ENCODE measurements at regions not wholly inside any gene's neighbourhood (a gene's known extent, or its start where the extent isn't known, plus 50 kb on each side); places are given as distances from the start of the nearest gene placed in this dataset.

DNA sequence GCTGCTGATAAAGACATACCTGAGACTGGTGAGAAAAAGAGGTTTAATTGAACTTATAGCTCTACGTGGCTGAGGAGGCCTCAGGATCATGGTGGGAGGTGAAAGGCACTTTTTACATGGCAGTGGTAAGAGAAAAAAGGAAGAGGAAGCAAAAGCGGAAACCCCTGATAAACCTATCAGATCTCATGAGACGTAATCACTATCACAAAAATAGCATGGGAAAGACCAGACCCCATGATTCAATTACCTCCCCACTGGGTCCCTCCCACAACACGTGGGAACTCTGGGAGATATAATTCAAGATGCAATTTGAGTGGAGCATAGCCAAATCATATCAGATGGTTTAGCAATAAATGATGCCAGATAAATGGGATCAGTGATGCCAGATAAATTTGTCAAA lies 892.0 kb upstream of the CELF2 start (continued):
- TF ChIP-seq, protein P1, sequence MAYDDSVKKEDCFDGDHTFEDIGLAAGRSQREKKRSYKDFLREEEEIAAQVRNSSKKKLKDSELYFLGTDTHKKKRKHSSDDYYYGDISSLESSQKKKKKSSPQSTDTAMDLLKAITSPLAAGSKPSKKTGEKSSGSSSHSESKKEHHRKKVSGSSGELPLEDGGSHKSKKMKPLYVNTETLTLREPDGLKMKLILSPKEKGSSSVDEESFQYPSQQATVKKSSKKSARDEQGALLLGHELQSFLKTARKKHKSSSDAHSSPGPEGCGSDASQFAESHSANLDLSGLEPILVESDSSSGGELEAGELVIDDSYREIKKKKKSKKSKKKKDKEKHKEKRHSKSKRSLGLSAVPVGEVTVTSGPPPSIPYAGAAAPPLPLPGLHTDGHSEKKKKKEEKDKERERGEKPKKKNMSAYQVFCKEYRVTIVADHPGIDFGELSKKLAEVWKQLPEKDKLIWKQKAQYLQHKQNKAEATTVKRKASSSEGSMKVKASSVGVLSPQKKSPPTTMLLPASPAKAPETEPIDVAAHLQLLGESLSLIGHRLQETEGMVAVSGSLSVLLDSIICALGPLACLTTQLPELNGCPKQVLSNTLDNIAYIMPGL (CRISPR knock-in tag; IDR thresholded peaks at IDR 0.05; ENCODE audit: borderline replicate concordance): no peak
- TF ChIP-seq NR3C1 (IDR thresholded peaks at IDR 0.05) (no peak), FOSB (CRISPR knock-in tag; IDR thresholded peaks at IDR 0.05) (no peak), ESRRA (IDR thresholded peaks at IDR 0.05; ENCODE audit: borderline replicate concordance, low read length) (no peak), MYC (IDR thresholded peaks at IDR 0.05; ENCODE audit: borderline replicate concordance, low read length) (no peak), EHF (CRISPR knock-in tag; IDR thresholded peaks at IDR 0.05) (no peak), PHF8 (IDR thresholded peaks at IDR 0.05; ENCODE audit: borderline replicate concordance, low read depth) (no peak)

DNA sequence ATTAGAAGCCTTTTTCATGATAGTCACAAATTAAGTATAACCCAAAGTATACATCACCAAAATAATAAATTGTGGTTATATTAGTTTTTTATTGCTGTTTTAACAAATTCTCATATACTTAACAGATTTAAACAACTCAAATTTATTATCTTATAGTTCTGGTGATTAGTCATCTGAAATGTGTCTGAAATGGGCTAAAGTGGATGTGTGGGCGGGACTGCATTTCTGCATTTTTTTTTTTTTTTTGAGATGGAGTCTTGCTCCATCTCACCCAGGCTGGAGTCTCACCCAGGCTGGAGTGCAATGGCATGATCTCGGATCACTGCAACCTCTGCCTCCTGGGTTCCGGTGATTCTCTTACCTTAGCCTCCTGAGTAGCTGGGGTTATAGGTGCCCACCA lies 891.5 kb upstream of the CELF2 start:
- H3K9me3 ChIP-seq: no peaks in the 10 kb centered on the region
- ATAC-seq: no peak
- no peak overlapping the region for H3K4me3 ChIP-seq
- H3K4me1 ChIP-seq: no peaks in the 10 kb centered on the region
- TF ChIP-seq MAZ (IDR thresholded peaks at IDR 0.05; ENCODE audit: borderline replicate concordance, low read depth, low read length) (no peak), RAD21 (conservative IDR thresholded peaks at IDR 0.05 in 1 of 2, IDR thresholded peaks at IDR 0.05 in 1 of 2) (no peak), HOXA7 (CRISPR knock-in tag; IDR thresholded peaks at IDR 0.05) (no peak), JUNB (IDR thresholded peaks at IDR 0.05) (no peak), FOSL2 (IDR thresholded peaks at IDR 0.05) (no peak), FOSL2 (CRISPR knock-in tag; IDR thresholded peaks at IDR 0.05) (no peak), ZNF302 (CRISPR knock-in tag; IDR thresholded peaks at IDR 0.05) (no peak), ZC3H11A (IDR thresholded peaks at IDR 0.05) (no peak), NFE2L2 (conservative IDR thresholded peaks at IDR 0.05; ENCODE audit: low read length) (no peak), KDM1A (IDR thresholded peaks at IDR 0.05; ENCODE audit: low read depth) (no peak), NPAS2 (CRISPR knock-in tag; IDR thresholded peaks at IDR 0.05; ENCODE audit: borderline replicate concordance) (no peak), HDAC2 (IDR thresholded peaks at IDR 0.05) (no peak), POLR2A (IDR thresholded peaks at IDR 0.05; ENCODE audit: low read length) (no peak), POLR2AphosphoS2 (conservative IDR thresholded peaks at IDR 0.05; ENCODE audit: low read length) (no peak)
- TF ChIP-seq, protein P2, sequence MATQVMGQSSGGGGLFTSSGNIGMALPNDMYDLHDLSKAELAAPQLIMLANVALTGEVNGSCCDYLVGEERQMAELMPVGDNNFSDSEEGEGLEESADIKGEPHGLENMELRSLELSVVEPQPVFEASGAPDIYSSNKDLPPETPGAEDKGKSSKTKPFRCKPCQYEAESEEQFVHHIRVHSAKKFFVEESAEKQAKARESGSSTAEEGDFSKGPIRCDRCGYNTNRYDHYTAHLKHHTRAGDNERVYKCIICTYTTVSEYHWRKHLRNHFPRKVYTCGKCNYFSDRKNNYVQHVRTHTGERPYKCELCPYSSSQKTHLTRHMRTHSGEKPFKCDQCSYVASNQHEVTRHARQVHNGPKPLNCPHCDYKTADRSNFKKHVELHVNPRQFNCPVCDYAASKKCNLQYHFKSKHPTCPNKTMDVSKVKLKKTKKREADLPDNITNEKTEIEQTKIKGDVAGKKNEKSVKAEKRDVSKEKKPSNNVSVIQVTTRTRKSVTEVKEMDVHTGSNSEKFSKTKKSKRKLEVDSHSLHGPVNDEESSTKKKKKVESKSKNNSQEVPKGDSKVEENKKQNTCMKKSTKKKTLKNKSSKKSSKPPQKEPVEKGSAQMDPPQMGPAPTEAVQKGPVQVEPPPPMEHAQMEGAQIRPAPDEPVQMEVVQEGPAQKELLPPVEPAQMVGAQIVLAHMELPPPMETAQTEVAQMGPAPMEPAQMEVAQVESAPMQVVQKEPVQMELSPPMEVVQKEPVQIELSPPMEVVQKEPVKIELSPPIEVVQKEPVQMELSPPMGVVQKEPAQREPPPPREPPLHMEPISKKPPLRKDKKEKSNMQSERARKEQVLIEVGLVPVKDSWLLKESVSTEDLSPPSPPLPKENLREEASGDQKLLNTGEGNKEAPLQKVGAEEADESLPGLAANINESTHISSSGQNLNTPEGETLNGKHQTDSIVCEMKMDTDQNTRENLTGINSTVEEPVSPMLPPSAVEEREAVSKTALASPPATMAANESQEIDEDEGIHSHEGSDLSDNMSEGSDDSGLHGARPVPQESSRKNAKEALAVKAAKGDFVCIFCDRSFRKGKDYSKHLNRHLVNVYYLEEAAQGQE (IDR thresholded peaks at IDR 0.05): no peak
- TF ChIP-seq, protein P3, sequence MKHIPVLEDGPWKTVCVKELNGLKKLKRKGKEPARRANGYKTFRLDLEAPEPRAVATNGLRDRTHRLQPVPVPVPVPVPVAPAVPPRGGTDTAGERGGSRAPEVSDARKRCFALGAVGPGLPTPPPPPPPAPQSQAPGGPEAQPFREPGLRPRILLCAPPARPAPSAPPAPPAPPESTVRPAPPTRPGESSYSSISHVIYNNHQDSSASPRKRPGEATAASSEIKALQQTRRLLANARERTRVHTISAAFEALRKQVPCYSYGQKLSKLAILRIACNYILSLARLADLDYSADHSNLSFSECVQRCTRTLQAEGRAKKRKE (CRISPR knock-in tag; IDR thresholded peaks at IDR 0.05; ENCODE audit: low read depth): no peak
- no peak for DNase-seq (ENCODE audit: low read depth in 1 of 2, low spot score in 1 of 2)
- POLR2A ChIA-PET: no interaction called here
- no peak overlapping the region for H3K27ac ChIP-seq
- 28% methylated on average over 3 of the region's 3 CpGs for WGBS (ENCODE audit: missing lambda C conversion rate)
- CTCF ChIA-PET: no interaction called here
- FAIRE-seq: no peak
- H3K4me2 ChIP-seq: no peak overlapping the region
